K562 (cell line): ENCODE measurements at regions not wholly inside any gene's neighbourhood (a gene's known extent, or its start where the extent isn't known, plus 50 kb on each side); places are given as distances from the start of the nearest gene placed in this dataset.

Experiments
- ATAC-seq: fragments of 200-7000 bp; cut with Tn5 transposase; 3 replicates; pipeline ENCODE4 v1.9.1; 2020; ENCODE audit warnings: moderate library complexity
- BruUV-seq: library from RNA; stranded (reverse); fragments of 400-500 nt; replicated peaks from 2 replicates; lab custom pipeline; 2021; lab: Mats Ljungman, UMichigan
- CTCF ChIA-PET: fragments of 300-600 bp; formaldehyde crosslinking; extraction: SDS; loops from one replicate; lab custom pipeline; 2021; ENCODE audit warnings: low intra/inter-chr PET ratio; lab: Yijun Ruan, JAX
- POLR2A ChIA-PET: fragments of 300-600, 350-650 bp; sonication (Branson Sonifier 250); formaldehyde crosslinking; extraction: SDS; loops from one replicate; lab custom pipeline; 2021; ENCODE audit warnings: antibody characterized with exemption, inconsistent platforms; lab: Yijun Ruan, JAX
- DNase-seq, 4 experiments: peaks; one replicate each; pipeline versions ENCODE4 v3.0.0 to v3.0.0-alpha.2; 2011 to 2018; ENCODE audit warnings: low spot score in 3 of 4, mixed read lengths in 3 of 4; ENCODE audit errors: extremely low read depth in 1 of 4
- FAIRE-seq: peaks from 2 replicates; lab custom pipeline; 2011; peaks lifted over from hg19 to GRCh38; lab: Jason Lieb, UNC
- H2AFZ ChIP-seq: 2 replicates; pipeline ENCODE4 v1.6.0; 2011; ENCODE audit warnings: low read depth, low read length, control low read depth, inconsistent platforms
- H3K27ac ChIP-seq: fragments of 200-600 bp; 3 replicates; pipeline ENCODE4 v1.8.0; 2011; ENCODE audit warnings: low read depth, mild to moderate bottlenecking, control low read depth, inconsistent platforms, low read length, moderate library complexity, mixed read lengths; ENCODE audit errors: extremely low read depth
- H3K27me3 ChIP-seq, 2 experiments: fragments of 300-600 bp in 1 of 2; 2 replicates in 1 of 2; 3 replicates in 1 of 2; pipeline versions ENCODE4 v1.6.0 to v1.8.0; 2011; ENCODE audit warnings: inconsistent platforms in 2 of 2, low read length in 2 of 2, mild to moderate bottlenecking in 1 of 2, mixed read lengths in 1 of 2, moderate library complexity in 1 of 2; ENCODE audit not compliant: control insufficient read depth in 2 of 2, insufficient read depth in 2 of 2
- H3K36me3 ChIP-seq: fragments of 300-600 bp; 3 replicates; pipeline ENCODE4 v1.8.0; 2011; ENCODE audit warnings: mild to moderate bottlenecking, low read length, inconsistent platforms; ENCODE audit not compliant: control insufficient read depth, insufficient read depth
- H3K4me1 ChIP-seq, 2 experiments: fragments of 200-600 bp in 1 of 2; replicated peaks in 1 of 2; 2 replicates in 1 of 2; 3 replicates in 1 of 2; pipeline versions ENCODE4 v1.5.1 to v1.8.0; 2011; ENCODE audit warnings: inconsistent platforms in 2 of 2, low read length in 2 of 2, mild to moderate bottlenecking in 1 of 2, mixed read lengths in 1 of 2, moderate library complexity in 1 of 2; ENCODE audit not compliant: control insufficient read depth in 2 of 2, insufficient read depth in 2 of 2
- H3K4me2 ChIP-seq: 2 replicates; pipeline ENCODE4 v1.6.1; 2011; ENCODE audit warnings: low read length, control low read depth, inconsistent platforms, mixed read lengths; ENCODE audit not compliant: insufficient read depth
- H3K4me3 ChIP-seq: fragments of 200-600 bp; sonication (generic), shearing (Covaris generic); 2 replicates; pipeline ENCODE4 v1.5.1; 2016; ENCODE audit warnings: control low read depth, inconsistent platforms
- H3K79me2 ChIP-seq: fragments of 200-600 bp; 3 replicates; pipeline ENCODE4 v1.8.0; 2011; ENCODE audit warnings: low read length, inconsistent platforms; ENCODE audit not compliant: control insufficient read depth, insufficient read depth
- H3K9ac ChIP-seq, 2 experiments: 2 replicates each; pipeline versions ENCODE4 v1.6.0 to v1.6.1; 2011; ENCODE audit warnings: low read depth in 2 of 2, low read length in 2 of 2, control low read depth in 1 of 2, inconsistent platforms in 1 of 2, mild to moderate bottlenecking in 1 of 2, mixed read lengths in 1 of 2; ENCODE audit not compliant: insufficient read depth in 1 of 2
- H3K9me1 ChIP-seq: one replicate; pipeline ENCODE4 v1.6.0; 2011; ENCODE audit warnings: inconsistent platforms, mild to moderate bottlenecking, low read length, moderate library complexity; ENCODE audit not compliant: control insufficient read depth, insufficient read depth
- H3K9me3 ChIP-seq: replicated peaks from 2 replicates; pipeline ENCODE4 v1.5.1; 2011; ENCODE audit warnings: low read depth, low read length, inconsistent platforms; ENCODE audit not compliant: control insufficient read depth, insufficient read depth
- H4K20me1 ChIP-seq: replicated peaks from 2 replicates; pipeline ENCODE4 v1.6.1; 2011; ENCODE audit warnings: low read length, inconsistent platforms, mixed read lengths; ENCODE audit not compliant: control insufficient read depth, insufficient read depth
- BRD9 ChIP-seq: fragments of 450-650 bp; IDR thresholded peaks from 2 replicates; pipeline ENCODE4 v1.6.1; 2018; ENCODE audit warnings: low read depth; ENCODE audit not compliant: partially characterized antibody
- CBX2 ChIP-seq: fragments of 200-600 bp; sonication (generic); IDR thresholded peaks from one replicate; pipeline ENCODE4 v1.6.1; 2012; ENCODE audit warnings: mild to moderate bottlenecking, low read length, inconsistent platforms; ENCODE audit not compliant: insufficient read depth, poor library complexity, severe bottlenecking
- CREB1 ChIP-seq, 2 experiments: sonication (generic) in 1 of 2; formaldehyde crosslinking in 1 of 2; IDR thresholded peaks; 2 replicates each; pipeline versions ENCODE4 v1.6.1 to v1.8.0; 2012 to 2022; ENCODE audit warnings: inconsistent platforms in 1 of 2, mild to moderate bottlenecking in 1 of 2, missing genetic modification reagents in 1 of 2, moderate library complexity in 1 of 2
- ETV6 ChIP-seq, 3 experiments: fragments of 150-350 bp in 1 of 3; sonication (generic) in 1 of 3; formaldehyde crosslinking in 1 of 3; IDR thresholded peaks; 2 replicates each; pipeline versions ENCODE4 v1.6.1 to v1.8.0; 2014 to 2022; ENCODE audit warnings: borderline replicate concordance in 2 of 3, low read depth in 2 of 3, antibody characterized with exemption in 1 of 3, low read length in 1 of 3, mild to moderate bottlenecking in 1 of 3, missing genetic modification reagents in 1 of 3
- MTA3 ChIP-seq: fragments of 450-650 bp; formaldehyde crosslinking; IDR thresholded peaks from 2 replicates; pipeline ENCODE4 v1.6.1; 2017; ENCODE audit warnings: mild to moderate bottlenecking, borderline replicate concordance
- PTTG1 ChIP-seq: fragments of 450-650 bp; IDR thresholded peaks from 2 replicates; pipeline ENCODE4 v1.6.1; 2016; ENCODE audit warnings: low read depth, mild to moderate bottlenecking, missing genetic modification characterization, missing compliant biosample characterization
- RBM22 ChIP-seq: fragments of 200-400 bp; formaldehyde crosslinking; IDR thresholded peaks from 2 replicates; pipeline ENCODE4 v1.6.1; 2018; ENCODE audit warnings: low read length, low read depth; ENCODE audit not compliant: poor library complexity, severe bottlenecking
- RBM34 ChIP-seq: fragments of 200-400 bp; formaldehyde crosslinking; IDR thresholded peaks from 2 replicates; pipeline ENCODE4 v1.6.1; 2018; ENCODE audit warnings: low read length, borderline replicate concordance; ENCODE audit not compliant: insufficient read depth
- WGBS: fragments of 100-300 bp; shearing (Covaris generic); methylation state at CpG from one replicate; pipeline ENCODE4 v1.1.6; 2016; ENCODE audit warnings: low coverage, mixed read lengths; ENCODE audit not compliant: insufficient coverage; ENCODE audit errors: missing lambda C conversion rate; 5-methylcytosine and 5-hydroxymethylcytosine counted together
- in situ Hi-C: fragments of 300-500 bp; cut with MboI; formaldehyde crosslinking; loops from 4 replicates; pipeline ENCODE4 v1.15.0; 2018; ENCODE audit warnings: inconsistent platforms, mixed read lengths
- intact Hi-C: fragments of 100-400 bp; cut with micrococcal nuclease; formaldehyde crosslinking; loops from 2 replicates; pipeline ENCODE4 v1.14.2; 2022
- TF ChIP-seq, protein P1 (sequence below): fragments of 450-650 bp; IDR thresholded peaks from 2 replicates; pipeline ENCODE4 v1.6.1; 2018; ENCODE audit not compliant: partially characterized antibody
- TF ChIP-seq, protein P2 (sequence below): sonication (generic); formaldehyde crosslinking; IDR thresholded peaks from 2 replicates; pipeline ENCODE4 v1.8.0; 2022; ENCODE audit warnings: mild to moderate bottlenecking, missing genetic modification reagents

DNA sequence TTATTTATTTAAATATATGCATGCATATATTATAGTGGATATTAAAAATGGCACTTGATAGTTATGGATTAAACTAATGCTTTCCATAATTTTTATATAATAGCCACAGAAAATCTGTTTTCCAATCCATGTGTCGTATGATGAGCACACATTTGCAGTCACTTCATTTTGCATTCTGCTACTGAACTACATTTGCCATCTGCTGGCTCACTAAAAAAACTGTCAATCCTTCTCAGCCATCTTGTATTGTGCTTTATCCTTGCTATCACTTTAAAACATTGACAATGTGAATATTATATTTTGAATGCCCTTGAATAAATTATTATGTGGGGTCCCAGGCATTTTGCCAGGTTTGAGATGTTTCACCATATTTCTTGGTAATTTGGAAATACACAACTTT, 586.6 kb downstream of the DNAH5 start (continued):
- TF ChIP-seq CBX2 (no peak), PTTG1 (tag) (no peak), MTA3 (no peak), RBM22 (no peak), ETV6 (IDR thresholded peaks at IDR 0.05; ENCODE audit: borderline replicate concordance in 1 of 2, low read depth in 2 of 2, low read length in 1 of 2) (no peak), ETV6 (CRISPR knock-in tag; IDR thresholded peaks at IDR 0.05; ENCODE audit: borderline replicate concordance) (no peak), RBM34 (no peak)

DNA sequence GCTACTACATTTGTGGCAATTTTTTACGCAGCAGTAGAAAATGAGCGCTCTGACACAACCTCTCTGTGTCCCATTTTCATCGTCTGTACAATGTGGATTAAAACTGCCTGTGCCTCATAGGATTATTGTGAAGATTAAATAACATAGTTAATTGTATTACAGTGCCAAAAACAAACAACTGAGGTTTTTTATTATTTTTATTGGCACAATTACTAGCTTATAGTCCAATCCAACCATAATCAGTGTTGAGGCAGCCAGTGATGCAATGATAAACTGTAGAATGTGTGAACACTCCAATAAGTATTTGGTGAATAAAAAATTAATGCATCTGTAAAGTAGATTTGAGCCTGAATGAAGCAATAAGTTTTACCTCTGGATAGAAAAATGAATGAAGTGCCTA, 588.3 kb downstream of the DNAH5 start:
- in situ Hi-C loops = no loop called here
- ChIA-PET CTCF (no interaction called here), POLR2A (no interaction called here)
- no peaks in the 10 kb centered on the region for H3K36me3 ChIP-seq
- no peaks in the 10 kb centered on the region for H3K27me3 ChIP-seq
- DNase-seq (no peak), ATAC-seq (no peak), FAIRE-seq (no peak)
- no peak overlapping the region for H3K4me3 ChIP-seq
- TF ChIP-seq, protein P1, sequence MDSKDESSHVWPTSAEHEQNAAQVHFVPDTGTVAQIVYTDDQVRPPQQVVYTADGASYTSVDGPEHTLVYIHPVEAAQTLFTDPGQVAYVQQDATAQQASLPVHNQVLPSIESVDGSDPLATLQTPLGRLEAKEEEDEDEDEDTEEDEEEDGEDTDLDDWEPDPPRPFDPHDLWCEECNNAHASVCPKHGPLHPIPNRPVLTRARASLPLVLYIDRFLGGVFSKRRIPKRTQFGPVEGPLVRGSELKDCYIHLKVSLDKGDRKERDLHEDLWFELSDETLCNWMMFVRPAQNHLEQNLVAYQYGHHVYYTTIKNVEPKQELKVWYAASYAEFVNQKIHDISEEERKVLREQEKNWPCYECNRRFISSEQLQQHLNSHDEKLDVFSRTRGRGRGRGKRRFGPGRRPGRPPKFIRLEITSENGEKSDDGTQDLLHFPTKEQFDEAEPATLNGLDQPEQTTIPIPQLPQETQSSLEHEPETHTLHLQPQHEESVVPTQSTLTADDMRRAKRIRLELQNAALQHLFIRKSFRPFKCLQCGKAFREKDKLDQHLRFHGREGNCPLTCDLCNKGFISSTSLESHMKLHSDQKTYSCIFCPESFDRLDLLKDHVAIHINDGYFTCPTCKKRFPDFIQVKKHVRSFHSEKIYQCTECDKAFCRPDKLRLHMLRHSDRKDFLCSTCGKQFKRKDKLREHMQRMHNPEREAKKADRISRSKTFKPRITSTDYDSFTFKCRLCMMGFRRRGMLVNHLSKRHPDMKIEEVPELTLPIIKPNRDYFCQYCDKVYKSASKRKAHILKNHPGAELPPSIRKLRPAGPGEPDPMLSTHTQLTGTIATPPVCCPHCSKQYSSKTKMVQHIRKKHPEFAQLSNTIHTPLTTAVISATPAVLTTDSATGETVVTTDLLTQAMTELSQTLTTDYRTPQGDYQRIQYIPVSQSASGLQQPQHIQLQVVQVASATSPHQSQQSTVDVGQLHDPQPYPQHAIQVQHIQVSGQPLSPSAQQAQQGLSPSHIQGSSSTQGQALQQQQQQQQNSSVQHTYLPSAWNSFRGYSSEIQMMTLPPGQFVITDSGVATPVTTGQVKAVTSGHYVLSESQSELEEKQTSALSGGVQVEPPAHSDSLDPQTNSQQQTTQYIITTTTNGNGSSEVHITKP = no peak
- no peak for TF ChIP-seq BRD9
- TF ChIP-seq CREB1 (IDR thresholded peaks at IDR 0.05) = no peak
- TF ChIP-seq CREB1 (CRISPR knock-in tag; IDR thresholded peaks at IDR 0.05) = no peak
- TF ChIP-seq, protein P2, sequence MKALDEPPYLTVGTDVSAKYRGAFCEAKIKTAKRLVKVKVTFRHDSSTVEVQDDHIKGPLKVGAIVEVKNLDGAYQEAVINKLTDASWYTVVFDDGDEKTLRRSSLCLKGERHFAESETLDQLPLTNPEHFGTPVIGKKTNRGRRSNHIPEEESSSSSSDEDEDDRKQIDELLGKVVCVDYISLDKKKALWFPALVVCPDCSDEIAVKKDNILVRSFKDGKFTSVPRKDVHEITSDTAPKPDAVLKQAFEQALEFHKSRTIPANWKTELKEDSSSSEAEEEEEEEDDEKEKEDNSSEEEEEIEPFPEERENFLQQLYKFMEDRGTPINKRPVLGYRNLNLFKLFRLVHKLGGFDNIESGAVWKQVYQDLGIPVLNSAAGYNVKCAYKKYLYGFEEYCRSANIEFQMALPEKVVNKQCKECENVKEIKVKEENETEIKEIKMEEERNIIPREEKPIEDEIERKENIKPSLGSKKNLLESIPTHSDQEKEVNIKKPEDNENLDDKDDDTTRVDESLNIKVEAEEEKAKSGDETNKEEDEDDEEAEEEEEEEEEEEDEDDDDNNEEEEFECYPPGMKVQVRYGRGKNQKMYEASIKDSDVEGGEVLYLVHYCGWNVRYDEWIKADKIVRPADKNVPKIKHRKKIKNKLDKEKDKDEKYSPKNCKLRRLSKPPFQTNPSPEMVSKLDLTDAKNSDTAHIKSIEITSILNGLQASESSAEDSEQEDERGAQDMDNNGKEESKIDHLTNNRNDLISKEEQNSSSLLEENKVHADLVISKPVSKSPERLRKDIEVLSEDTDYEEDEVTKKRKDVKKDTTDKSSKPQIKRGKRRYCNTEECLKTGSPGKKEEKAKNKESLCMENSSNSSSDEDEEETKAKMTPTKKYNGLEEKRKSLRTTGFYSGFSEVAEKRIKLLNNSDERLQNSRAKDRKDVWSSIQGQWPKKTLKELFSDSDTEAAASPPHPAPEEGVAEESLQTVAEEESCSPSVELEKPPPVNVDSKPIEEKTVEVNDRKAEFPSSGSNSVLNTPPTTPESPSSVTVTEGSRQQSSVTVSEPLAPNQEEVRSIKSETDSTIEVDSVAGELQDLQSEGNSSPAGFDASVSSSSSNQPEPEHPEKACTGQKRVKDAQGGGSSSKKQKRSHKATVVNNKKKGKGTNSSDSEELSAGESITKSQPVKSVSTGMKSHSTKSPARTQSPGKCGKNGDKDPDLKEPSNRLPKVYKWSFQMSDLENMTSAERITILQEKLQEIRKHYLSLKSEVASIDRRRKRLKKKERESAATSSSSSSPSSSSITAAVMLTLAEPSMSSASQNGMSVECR = no peak
- H3K27ac ChIP-seq = no peak overlapping the region
- no TSS peak for BruUV-seq
- 2% methylated on average over 3 of the region's 3 CpGs for WGBS
- H3K9ac ChIP-seq = no peak overlapping the region
- no peaks in the 10 kb centered on the region for H3K79me2 ChIP-seq
- no peak overlapping the region for H3K4me2 ChIP-seq
- no peaks in the 10 kb centered on the region for H4K20me1 ChIP-seq
- H3K9me1 ChIP-seq = no peaks in the 10 kb centered on the region
- intact Hi-C loops = no loop called here
- no peak overlapping the region for H2AFZ ChIP-seq
- no peaks in the 10 kb centered on the region for H3K9me3 ChIP-seq
- H3K4me1 ChIP-seq = no peaks in the 10 kb centered on the region
